ENCODE measurements at regions not wholly inside any gene's neighbourhood (a gene's known extent, or its start where the extent isn't known, plus 50 kb on each side); places are given as distances from the start of the nearest gene placed in this dataset.

- TF ChIP-seq CTCF (conservative IDR thresholded peaks at IDR 0.05 in 1 of 2, IDR thresholded peaks at IDR 0.05 in 1 of 2; ENCODE audit: extremely low read depth in 1 of 2, insufficient read depth in 1 of 2, low read depth in 1 of 2, low read length in 2 of 2) (peak; percentile 70 to 88), EZH2 (IDR thresholded peaks at IDR 0.05; ENCODE audit: borderline replicate concordance, low read length) (no peak)
Observed at GRCh38 chr2:120552800-120553481, 182.7 kb upstream of the GLI2 start.
